Stimulated activated CD8-positive, alpha-beta memory T cell treated with anti-CD3 and anti-CD28 coated beads, Interleukin-7, amount 100 ng/mL, for 48 hours (primary cell): ENCODE measurements at regions not wholly inside any gene's neighbourhood (a gene's known extent, or its start where the extent isn't known, plus 50 kb on each side); places are given as distances from the start of the nearest gene placed in this dataset.
"Not testable (repeated sequence)": the region's sequence is repeated elsewhere in the genome, so short reads cannot be mapped to it uniquely, and the experiment has no call there.

Source experiments
- DNase-seq, 2 donors: peaks; one replicate each; pipeline ENCODE4 v3.0.0-alpha.2; 2020; ENCODE audit warnings: low read depth in 1 of 2; ENCODE audit errors: extremely low read depth in 1 of 2

DNA sequence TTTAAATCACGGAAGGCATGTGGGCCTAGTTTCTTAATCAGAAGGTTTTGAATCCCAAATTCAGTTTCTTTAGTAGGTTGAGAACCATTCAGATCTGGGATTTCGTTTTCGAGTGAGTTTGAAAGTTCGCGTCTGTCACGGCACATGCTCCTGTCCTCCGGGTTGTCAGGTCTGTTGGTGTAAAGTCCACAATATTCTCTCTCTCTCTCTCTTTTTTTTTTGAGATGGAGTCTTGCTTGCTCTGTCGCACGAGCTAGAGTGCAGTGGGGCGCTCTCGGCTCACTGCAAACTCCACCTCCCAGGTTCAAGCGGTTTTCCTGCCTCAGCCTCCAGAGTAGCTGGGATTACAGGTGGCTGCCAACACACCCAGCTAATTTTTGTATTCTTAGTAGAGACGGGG lies 4390.6 kb upstream of the TPTE start:
- not testable (repeated sequence) for DNase-seq

DNA sequence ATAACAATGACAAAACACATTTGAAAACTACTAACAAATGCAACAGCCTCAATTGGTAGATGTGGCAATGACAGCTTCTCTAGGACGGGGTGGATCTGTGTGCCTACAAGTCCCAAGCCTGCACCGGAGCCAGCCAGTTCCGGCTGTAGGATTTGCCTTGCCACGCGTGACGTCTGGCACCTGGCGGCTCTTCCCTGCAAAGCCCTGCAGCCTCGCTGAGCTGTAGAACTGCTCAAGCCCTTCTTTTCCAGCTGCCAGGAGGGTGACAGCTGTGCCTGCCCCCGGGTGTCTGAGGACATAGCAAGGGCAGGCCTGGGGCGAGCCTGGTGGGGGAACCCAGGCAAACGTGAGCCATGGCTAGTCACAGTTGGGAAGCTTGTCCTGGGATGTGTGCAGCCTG lies 4388.0 kb upstream of the TPTE start:
- not testable (repeated sequence) for DNase-seq

DNA sequence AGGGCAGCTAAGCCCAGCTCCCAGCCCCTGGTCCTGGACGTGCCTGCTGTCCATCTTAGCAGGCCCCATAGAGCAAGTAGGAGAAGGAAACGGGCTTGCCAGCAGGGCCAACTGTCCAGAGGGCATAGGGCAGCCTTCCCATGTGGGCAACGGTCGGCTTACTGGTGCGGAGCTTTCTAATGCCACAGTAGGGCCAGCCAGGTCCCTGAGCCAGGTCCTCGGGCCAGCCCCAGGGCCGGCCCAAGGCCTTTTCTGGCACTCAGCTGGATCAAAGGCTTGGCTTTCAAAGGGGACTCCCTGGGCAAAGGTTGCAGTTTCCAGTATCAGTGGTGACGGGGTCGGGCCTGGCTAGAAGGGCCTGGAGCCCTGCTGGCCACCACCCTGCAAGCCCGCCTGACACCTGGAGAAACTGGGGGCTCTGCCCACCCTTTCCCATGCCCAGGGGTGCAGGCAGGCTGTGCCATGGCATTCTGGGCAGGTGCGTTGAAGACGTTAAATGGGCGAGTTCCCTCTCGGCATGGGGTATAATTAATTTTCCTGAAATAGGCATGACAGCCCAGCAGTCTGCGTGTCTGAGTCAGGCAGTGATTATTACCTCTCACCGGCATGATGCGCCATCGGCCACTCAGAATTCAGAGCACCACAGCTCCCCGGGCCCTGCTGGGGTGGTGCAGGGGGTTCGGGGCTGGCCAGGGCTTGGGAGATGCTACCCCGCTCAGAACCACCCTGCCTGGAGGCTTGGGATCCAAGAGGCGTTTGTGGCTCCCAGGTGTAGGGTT lies 4387.3 kb upstream of the TPTE start:
- DNase-seq = not testable (repeated sequence)

DNA sequence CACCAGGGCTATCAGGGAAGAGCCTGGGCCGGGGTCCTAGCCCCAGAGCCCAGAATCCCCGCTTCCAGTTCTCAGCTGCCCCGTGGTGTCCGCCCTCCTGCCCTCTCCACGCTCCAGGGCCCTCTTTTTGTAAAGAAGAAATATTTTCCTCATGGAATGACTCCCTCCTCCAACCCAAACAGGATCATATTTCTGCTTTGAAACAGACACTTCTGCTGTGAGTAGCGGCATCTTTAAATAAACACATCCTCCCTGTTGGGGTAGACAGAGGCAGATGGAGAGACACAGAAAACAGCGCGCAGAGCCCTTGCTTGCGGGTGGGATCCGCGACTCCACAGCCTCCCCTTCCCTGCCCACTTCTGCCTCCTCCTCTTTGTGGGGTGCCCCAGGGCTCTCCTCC lies 4384.7 kb upstream of the TPTE start:
- DNase-seq = not testable (repeated sequence)

DNA sequence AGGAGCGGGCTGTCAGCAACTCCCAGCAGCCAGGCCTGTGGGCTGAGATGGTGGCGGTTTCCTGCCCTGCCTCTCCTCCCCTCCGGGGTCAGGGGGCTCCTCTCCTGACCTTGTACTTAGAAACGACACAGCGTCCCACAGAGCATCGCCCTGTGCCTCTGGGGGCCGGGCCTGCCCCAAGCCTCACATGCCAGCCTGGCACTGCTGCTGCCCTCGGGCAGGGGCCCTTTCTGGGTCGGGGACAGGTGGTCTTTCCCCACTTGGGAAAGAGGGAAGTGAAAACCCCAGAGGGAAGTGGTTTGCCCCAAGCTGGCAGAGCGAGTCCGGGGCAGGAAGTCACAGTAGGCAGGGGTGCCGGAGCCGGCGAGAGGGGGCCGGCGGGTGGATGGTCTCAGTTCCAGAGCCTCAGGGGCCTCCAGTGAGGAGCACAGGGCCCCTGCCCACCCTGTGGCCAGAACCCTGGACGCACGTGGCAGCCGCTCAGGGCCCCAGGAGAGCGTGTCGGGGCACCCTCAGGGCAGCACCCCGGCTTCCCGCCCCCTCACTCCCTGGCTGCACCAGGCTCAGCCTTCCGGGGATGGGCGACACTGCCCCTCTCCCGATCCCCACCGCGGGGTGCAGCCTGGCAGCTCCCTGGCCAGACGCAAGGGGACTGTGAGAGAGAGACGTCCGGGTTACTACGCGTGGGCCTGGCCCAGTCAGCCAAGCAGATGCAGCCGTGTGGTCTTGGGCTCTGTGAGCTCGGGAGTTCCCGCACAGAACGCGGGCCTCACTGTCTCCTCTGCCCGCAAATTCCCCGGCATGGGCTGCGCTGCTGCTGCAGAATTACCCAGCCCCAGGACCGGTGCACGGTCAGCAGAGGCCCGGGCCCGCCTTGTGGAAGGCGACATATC lies 4382.9 kb upstream of the TPTE start:
- not testable (repeated sequence) for DNase-seq

DNA sequence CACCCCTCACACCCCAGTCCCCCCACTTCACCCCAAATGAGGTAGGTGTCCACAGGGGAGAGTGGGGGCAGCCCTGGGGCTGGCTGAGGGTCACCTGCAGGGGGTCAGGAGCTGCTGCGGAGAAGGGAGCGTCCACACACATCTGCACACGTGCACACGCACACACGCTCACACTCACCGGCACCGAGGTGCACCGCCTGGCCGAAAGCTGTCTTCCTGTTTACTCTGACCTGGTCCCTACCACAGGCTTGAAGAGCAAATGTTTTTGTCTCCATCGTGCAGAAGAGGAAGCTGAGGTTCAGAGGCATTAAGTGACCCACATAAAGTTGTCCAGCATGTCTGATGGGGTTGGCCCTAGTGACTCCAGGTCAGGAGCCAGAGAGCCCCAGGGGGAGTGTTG lies 4382.1 kb upstream of the TPTE start:
- DNase-seq = not testable (repeated sequence)

DNA sequence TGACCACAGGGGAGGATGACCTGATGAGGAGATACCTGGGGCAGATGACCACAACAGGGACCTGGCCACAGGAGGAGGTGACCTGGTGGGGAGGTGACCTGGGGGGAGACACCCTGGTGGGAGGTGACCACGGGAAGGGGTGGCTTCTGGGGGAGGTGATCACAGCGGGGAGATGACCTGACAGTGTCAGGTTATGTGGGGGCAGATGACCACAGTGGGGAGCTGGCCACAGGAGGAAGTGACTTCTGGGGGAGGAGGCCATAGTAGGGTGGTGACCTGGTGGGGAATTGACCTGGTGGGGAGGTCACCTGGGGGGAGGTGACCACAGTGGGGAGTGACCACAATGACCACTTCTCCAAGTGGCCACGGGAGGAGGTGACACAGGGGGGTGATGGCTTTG lies 4381.5 kb upstream of the TPTE start:
- not testable (repeated sequence) for DNase-seq

DNA sequence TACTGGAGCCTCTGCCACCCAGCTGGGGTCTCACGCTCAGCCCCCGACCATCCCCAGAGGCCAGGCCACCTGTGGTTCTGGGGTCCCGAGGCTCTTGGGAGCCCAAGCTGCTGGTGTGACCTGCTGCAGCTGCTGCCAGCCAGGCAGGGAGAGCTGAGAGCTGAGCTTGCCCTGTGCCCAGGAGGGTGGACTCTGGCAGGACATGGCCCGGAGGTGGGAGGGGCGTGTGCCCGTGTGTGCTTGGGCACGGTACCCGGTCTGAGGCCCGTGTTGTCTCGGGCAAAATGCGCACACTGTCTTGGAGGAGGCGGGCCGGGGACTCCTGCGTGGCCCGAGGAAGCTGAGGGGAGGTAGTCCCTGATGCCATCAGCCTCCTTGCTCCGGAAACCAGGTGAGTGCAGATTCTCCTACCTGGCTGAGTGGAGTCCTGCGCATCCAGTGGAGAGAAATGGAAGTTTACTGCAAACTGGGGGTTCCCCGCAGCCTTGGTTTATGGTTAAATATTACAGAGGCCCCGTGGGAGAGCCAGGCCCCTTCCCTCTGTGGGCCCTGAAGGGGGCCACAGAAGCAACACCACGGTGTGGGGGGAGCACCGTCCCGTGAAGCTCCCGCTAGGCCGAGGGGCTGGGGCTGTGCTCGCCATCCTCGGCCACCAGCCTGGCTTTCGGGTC lies 4380.8 kb upstream of the TPTE start:
- DNase-seq = not testable (repeated sequence)

DNA sequence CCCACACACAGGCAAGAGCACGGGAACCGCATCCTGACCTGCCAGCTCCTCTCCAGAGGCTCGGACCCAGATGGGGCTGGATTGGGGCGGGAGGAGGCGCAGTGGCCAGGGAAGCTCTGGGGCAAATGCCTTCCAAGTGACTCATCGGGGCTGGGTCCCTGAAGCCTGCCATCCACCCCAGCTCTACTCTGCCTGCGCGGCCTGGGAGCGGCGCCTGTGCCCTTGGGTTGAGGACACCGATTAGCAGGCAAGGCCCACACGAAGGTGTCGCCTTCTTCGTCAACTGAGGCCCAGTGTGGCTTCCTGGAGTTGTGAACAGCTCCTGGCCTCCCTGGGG lies 4380.3 kb upstream of the TPTE start:
- DNase-seq = not testable (repeated sequence)

DNA sequence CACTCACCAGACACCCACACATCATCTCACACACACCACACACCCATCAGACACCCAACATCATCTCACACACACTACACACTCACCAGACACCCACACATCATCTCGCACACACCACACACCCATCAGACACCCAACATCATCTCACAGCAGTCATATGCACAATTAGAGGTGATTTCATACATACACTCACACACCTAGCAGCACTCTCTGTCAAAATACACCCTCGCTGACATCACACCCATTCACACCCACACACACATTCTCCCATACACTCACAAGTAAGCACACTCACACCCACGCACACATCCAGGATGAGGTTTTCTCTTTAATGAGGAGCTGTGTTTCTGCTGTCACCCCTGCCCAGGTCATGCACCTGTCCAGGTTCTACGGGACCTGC lies 4368.2 kb upstream of the TPTE start:
- DNase-seq = not testable (repeated sequence)

DNA sequence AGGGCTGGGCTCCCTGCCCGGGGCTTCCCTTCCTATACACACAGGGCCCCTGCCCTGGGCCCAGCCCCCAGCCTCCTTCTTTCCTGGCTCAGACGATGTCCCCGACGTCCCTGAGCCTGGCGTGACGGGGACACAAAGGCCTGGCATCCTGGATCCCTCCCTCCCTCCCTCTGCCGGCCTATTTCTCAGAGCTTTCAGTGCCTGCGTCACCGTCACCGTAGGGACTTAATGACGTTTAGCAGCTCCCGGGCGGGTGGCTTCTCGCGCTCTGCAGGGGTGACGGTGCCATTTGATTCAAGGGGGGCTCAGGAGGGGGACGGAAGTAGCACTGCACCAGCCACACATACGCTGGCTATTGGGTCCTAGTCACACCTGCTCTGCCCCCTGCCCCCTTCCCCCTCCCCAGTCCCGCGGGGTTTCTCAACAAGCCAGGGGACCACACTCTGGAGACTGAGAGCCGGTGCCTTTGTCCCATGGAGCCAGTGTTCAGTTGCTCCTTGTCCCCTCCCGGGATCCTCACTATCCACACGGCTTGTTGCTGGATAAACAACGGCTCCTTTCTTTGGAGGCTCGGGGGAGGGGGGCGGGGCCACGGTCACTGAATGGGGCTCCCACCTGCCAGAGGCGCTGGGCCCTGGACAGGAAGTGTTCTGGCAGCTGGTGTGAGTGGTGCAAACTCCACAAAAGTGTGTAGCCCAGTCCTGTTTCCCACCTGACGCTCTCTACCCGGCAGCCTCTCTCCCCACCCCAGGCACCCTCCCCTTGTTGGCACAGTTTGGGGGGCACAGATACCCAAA lies 4366.7 kb upstream of the TPTE start:
- not testable (repeated sequence) for DNase-seq

DNA sequence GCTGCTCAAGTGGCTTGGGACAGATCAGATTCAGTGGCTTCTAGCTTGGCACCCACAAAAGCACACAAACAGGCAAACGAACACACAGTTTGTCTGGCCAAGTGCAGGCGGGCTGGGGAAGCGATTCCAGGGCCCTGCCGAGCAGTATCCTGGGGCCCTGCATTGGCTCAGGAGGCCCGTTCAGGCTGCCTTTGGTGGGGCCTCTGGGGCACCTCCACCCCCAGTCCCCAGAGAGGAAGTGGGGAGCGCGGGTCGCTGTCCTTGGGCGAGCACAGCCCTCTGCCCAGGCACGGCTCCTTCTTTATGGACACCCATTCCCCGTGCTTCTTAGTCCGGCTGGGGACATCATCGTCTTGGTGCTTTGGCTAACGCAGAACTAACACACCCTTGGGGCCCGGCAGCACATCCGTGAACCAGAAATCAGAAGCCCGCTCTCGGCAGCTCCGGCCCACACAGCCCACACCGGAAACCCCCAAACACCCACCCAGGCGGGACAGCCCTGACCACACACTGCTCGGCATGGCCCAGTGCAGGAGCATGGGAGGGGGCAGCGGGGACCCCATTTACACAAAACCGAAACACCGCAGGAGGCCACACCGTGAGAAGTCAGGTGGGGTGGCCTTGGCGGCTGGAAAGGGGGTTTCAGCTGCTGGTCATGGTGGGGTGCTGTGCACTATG lies 4364.5 kb upstream of the TPTE start:
- DNase-seq = not testable (repeated sequence)

DNA sequence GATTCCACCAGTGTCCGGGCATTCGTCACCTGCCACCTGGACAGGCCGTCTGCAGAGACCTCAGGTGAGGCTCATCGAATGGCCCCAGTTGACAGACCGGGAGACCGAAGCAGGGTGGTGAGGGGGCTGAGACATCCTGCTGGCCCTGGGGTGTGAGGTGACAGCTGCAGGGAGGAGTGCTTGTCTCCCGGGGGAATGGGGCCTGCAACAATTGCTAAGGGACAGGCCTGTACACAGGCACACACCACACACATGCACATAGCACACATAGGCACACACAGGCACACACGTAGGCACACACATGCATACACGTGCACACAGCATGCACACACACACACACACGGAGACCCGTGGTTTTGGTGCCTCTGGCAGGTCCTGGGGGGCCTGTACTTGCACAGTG lies 4363.9 kb upstream of the TPTE start:
- DNase-seq = not testable (repeated sequence)

DNA sequence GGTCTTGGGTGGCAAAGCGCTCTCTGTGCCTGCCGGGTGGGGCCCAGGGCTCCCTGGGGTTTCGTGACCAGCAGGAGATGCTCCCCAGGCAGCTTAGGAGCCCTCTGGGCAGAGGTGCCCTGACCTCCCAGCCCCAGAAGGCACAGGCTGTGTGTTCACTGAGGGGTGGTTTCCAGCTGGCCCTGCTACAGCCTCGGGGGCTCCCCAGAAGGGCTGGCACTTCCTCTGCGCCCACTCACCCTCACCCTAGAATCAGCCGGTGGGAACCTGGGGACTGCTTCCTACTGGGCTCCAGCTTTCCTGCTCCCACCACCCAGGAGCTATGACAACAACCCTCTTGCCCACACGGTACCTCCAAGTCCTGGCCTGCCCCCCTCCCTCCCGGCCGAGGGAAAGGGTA lies 4363.2 kb upstream of the TPTE start:
- not testable (repeated sequence) for DNase-seq
